GM19043 (cell line): ENCODE measurements at regions not wholly inside any gene's neighbourhood (a gene's known extent, or its start where the extent isn't known, plus 50 kb on each side); places are given as distances from the start of the nearest gene placed in this dataset.

Experiments used
- ATAC-seq: cut with Tn5 transposase; IDR thresholded peaks from one replicate; pipeline ENCODE4 v1.9.1; 2021; ENCODE audit warnings: low read depth; ENCODE audit not compliant: unreplicated experiment

DNA sequence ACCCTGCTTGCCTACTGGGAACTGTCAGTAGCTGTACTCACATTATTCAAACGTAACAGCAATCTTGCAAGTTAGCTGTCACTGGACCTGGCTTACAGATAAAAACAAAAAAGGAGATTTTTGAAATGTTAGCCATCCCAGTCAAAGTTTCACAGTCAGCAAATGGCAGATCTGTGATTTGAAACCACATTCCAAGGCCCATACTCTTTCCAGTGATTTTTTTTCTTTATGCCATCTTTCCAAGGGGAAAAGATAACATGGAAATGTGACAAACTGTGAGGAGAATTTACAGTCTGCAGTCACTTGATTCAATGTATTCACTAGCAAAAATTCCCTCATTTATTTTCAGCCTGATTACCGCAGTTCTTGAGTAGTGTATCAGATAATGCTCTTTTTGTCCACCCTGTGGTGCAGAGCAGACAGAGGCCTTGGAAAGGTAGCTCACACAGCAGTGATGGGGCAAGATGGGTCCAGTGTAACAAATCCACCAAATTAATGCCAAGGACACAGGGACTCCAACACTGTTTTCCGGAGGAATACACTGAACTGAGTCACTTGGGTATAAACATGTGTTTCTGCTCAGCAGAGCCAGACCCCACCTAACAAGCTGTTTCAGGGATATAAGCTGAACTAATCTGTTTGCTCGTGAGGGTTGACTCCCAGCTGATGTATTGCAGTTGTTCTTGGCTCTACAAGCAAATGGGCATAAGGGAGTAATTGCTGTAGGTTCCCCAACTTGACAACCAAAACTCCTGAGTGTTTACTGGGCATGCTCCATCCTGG is 49.9 kb upstream of the ADGRF1 start:
- no peak for ATAC-seq
